GM21529 (cell line): ENCODE measurements at regions not wholly inside any gene's neighbourhood (a gene's known extent, or its start where the extent isn't known, plus 50 kb on each side); places are given as distances from the start of the nearest gene placed in this dataset.
"Not testable (repeated sequence)": the region's sequence is repeated elsewhere in the genome, so short reads cannot be mapped to it uniquely, and the experiment has no call there.

Experiments used
- ATAC-seq: cut with Tn5 transposase; IDR thresholded peaks from one replicate; pipeline ENCODE4 v1.9.1; 2021; ENCODE audit not compliant: unreplicated experiment

- no peak for ATAC-seq
These were observed 611.8 kb downstream of the ETNK1 start for GRCh38 chr12:23236811-23237210.

GRCh38 chr12:23238190-23238589 lies 613.2 kb downstream of the ETNK1 start:
- no peak for ATAC-seq

GRCh38 chr12:23238957-23239356 lies 614.0 kb downstream of the ETNK1 start:
- no peak for ATAC-seq

GRCh38 chr12:23245186-23245585 lies 620.2 kb downstream of the ETNK1 start:
- no peak for ATAC-seq

GRCh38 chr12:23253191-23253590 lies 628.2 kb downstream of the ETNK1 start:
- ATAC-seq = no peak

GRCh38 chr12:23253910-23254309 lies 628.9 kb downstream of the ETNK1 start:
- not testable (repeated sequence) for ATAC-seq

GRCh38 chr12:23259558-23259957 lies 634.6 kb downstream of the ETNK1 start:
- ATAC-seq = no peak

GRCh38 chr12:23262670-23263069 lies 637.7 kb downstream of the ETNK1 start:
- no peak for ATAC-seq

GRCh38 chr12:23277831-23278230 lies 652.9 kb downstream of the ETNK1 start:
- no peak for ATAC-seq

- no peak for ATAC-seq
These were observed 656.3 kb downstream of the ETNK1 start for GRCh38 chr12:23281295-23281694.

GRCh38 chr12:23282701-23283100 lies 657.7 kb downstream of the ETNK1 start:
- ATAC-seq = no peak

GRCh38 chr12:23285764-23286530 lies 661.0 kb downstream of the ETNK1 start:
- not testable (repeated sequence) for ATAC-seq

- no peak for ATAC-seq
These were observed 658.7 kb downstream of the SOX5 start for GRCh38 chr12:23290627-23291330.

- ATAC-seq = no peak
These were observed 646.2 kb downstream of the SOX5 start for GRCh38 chr12:23303220-23303619.

- ATAC-seq = no peak
These were observed 645.6 kb downstream of the SOX5 start for GRCh38 chr12:23303821-23304220.

GRCh38 chr12:23333938-23334337 lies 615.5 kb downstream of the SOX5 start:
- no peak for ATAC-seq

- ATAC-seq = no peak
These were observed 613.9 kb downstream of the SOX5 start for GRCh38 chr12:23335593-23335992.

GRCh38 chr12:23337213-23337612 lies 612.3 kb downstream of the SOX5 start:
- ATAC-seq = no peak

- no peak for ATAC-seq
These were observed 609.1 kb downstream of the SOX5 start for GRCh38 chr12:23340351-23340750.

- ATAC-seq = no peak
These were observed 607.1 kb downstream of the SOX5 start for GRCh38 chr12:23342407-23342806.

- no peak for ATAC-seq
These were observed 599.9 kb downstream of the SOX5 start for GRCh38 chr12:23349564-23349963.

GRCh38 chr12:23350808-23351207 lies 598.7 kb downstream of the SOX5 start:
- ATAC-seq = peak; percentile 95
